ENCODE measurements at regions not wholly inside any gene's neighbourhood (a gene's known extent, or its start where the extent isn't known, plus 50 kb on each side); places are given as distances from the start of the nearest gene placed in this dataset.

DNA sequence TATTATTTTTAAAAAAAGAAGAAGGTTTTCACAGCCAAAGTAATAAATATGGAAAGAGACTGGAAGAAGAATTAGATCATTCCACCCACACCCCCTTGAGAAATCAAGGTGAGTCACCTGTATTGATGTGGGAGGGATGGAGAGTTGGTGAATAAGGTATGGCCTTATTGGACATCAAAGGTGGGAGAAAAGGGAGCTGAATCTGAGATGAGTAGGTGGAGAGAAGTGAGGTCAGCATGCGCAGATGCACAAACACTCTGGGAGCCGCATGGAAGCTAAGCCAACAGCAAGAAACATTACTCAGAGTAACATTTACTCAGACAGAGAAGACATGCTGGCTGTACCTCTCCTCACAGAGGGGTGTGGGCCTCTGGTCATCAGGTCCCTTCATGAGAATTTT lies 113.1 kb upstream of the FOXG1 start:
- TF ChIP-seq, protein P1, sequence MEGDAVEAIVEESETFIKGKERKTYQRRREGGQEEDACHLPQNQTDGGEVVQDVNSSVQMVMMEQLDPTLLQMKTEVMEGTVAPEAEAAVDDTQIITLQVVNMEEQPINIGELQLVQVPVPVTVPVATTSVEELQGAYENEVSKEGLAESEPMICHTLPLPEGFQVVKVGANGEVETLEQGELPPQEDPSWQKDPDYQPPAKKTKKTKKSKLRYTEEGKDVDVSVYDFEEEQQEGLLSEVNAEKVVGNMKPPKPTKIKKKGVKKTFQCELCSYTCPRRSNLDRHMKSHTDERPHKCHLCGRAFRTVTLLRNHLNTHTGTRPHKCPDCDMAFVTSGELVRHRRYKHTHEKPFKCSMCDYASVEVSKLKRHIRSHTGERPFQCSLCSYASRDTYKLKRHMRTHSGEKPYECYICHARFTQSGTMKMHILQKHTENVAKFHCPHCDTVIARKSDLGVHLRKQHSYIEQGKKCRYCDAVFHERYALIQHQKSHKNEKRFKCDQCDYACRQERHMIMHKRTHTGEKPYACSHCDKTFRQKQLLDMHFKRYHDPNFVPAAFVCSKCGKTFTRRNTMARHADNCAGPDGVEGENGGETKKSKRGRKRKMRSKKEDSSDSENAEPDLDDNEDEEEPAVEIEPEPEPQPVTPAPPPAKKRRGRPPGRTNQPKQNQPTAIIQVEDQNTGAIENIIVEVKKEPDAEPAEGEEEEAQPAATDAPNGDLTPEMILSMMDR (optimal IDR thresholded peaks at IDR 0.05 in 1 of 3, IDR thresholded peaks at IDR 0.05 in 1 of 3, conservative IDR thresholded peaks at IDR 0.05 in 1 of 3; ENCODE audit: extremely low read depth in 1 of 3, insufficient read depth in 2 of 3, low read length in 3 of 3) = no peak
- TF ChIP-seq EZH2 (IDR thresholded peaks at IDR 0.05; ENCODE audit: low read length) = no peak

Measured in keratinocyte (primary cell).